Right ventricle myocardium superior (tissue), 1 donor: ENCODE measurements at regions not wholly inside any gene's neighbourhood (a gene's known extent, or its start where the extent isn't known, plus 50 kb on each side); places are given as distances from the start of the nearest gene placed in this dataset.

Experiments
- ATAC-seq: fragments of 200-7000 bp; cut with Tn5 transposase; one replicate; pipeline ENCODE4 v1.9.1; 2020; ENCODE audit warnings: mild to moderate bottlenecking; ENCODE audit not compliant: poor library complexity
- DNase-seq: peaks from one replicate; pipeline ENCODE4 v3.0.0-alpha.2; 2020
- intact Hi-C: fragments of 100-400 bp; cut with DNase I; formaldehyde crosslinking; loops from one replicate; pipeline ENCODE4 v1.11.2; 2022
- donor health status: DM: no; HTN: yes; CAD: no; lungs with severe emphysema.

DNA sequence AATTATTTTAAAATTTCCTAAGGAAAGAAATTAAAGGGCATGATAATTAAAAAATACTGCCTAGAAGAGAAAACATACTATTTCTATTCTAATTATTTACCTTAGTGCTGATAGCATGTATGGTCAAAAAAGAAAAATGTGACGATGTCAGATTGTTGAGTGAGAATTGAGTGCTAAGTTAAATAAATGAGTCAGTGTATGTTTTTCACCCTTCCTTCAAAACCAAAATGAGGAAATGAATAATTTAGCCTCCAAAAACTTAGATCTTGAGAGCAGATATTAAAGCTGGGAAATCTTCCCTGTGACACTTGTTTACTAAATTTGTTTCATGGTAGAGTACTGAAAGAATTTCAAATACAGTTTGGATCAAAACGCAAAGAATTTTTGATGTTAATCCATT lies 58.6 kb upstream of the NYAP2 start:
- intact Hi-C loops: no loop called here
- ATAC-seq: no peak
- DNase-seq: no peak

GRCh38 chr2:225337183-225337582 lies 62.3 kb upstream of the NYAP2 start:
- no peak for ATAC-seq
- DNase-seq: no peak
- intact Hi-C loops: no loop called here

- ATAC-seq: no peak
- intact Hi-C loops: no loop called here
- DNase-seq: no peak
These were observed 65.0 kb upstream of the NYAP2 start for GRCh38 chr2:225334514-225334913.

DNA sequence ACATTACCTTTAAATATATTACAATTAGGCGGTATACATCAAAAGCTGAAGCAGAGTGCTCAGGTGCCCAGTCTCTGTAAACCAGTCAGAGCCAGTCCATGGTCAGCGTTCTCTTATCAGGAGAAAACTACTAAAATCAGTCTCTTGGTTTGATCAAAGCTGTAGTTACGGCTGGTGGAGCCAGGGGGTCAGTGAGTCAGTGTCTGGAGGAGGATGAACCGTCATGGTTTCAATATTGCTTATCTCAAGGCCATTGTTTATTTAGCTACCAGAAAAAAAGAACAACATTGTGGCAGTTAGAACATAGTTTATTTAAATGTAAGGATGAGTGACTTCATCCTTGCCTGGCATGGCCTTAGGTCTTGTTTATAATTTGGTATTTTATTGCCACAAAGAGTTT lies 71.3 kb upstream of the NYAP2 start:
- intact Hi-C loops: no loop called here
- DNase-seq: no peak
- no peak for ATAC-seq

DNA sequence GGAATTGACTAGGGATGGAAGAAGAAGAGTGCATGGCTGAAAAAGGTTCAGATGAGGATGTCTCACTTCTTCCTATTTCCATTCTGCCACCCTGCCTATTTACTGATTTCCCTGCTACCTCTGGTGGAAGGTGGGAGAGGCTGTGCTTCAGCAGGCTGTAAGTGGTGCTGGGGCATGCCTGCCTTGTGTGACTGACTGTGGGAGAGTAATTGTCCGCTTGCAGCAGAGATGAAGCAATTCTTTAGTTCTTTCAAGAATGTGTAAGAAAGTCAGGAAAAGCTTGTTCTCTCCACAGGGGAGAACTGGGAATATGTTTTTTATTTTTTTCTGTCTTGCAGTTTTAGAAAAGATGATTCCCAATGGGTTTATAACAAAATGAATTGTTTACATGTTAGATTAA lies 72.5 kb upstream of the NYAP2 start:
- ATAC-seq: no peak
- intact Hi-C loops: no loop called here
- DNase-seq: no peak

- intact Hi-C loops: no loop called here
- no peak for DNase-seq
These were observed 79.6 kb upstream of the NYAP2 start for GRCh38 chr2:225319872-225320271.

GRCh38 chr2:225318440-225318839 lies 81.1 kb upstream of the NYAP2 start:
- ATAC-seq: no peak

More at GRCh38 chr2:225319872-225320271, 79.6 kb upstream of the NYAP2 start:
- no peak for ATAC-seq

GRCh38 chr2:225317186-225317585 lies 82.3 kb upstream of the NYAP2 start:
- DNase-seq (no peak), ATAC-seq (no peak)
- intact Hi-C loops: no loop called here

More at GRCh38 chr2:225318440-225318839, 81.1 kb upstream of the NYAP2 start:
- intact Hi-C loops: no loop called here
- no peak for DNase-seq

DNA sequence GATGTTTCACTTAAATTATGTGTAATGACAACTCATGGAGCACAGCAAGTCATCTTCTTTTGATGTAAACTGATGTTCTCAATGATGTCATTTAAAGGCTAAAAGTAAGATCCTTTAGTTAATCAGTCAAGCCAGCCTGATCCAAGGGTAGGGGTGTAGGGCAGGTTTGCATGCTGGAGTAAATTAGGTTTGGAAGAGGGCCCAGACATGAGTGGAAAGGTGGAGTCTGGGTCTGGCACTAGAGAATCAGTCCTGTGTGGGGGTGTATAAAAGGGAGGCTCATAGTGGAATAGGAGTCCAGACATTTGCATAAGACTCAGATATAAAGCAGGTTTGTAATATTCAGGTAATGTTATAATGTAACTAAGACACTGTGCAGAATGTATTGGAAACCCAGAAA lies 88.8 kb upstream of the NYAP2 start:
- DNase-seq (no peak), ATAC-seq (no peak)
- intact Hi-C loops: no loop called here

DNA sequence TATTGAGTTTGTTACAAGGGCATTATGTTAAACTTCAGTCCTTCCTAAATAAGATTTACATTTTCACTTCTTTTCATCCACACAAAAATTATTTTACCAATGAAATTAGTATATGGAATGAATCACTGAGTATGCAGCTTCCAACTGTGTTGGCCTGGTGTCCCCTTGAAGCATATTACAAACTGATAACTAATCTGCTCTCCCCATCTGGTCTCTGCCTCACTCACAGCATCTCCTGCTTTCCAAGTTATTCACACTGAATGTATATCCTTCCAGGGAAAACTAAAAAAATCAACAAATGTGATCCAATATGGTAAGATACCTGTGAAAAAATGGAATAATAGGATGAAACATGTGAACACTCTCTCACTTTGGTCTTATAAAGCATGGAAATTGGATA lies 90.0 kb upstream of the NYAP2 start:
- no peak for DNase-seq
- ATAC-seq: no peak
- intact Hi-C loops: no loop called here

DNA sequence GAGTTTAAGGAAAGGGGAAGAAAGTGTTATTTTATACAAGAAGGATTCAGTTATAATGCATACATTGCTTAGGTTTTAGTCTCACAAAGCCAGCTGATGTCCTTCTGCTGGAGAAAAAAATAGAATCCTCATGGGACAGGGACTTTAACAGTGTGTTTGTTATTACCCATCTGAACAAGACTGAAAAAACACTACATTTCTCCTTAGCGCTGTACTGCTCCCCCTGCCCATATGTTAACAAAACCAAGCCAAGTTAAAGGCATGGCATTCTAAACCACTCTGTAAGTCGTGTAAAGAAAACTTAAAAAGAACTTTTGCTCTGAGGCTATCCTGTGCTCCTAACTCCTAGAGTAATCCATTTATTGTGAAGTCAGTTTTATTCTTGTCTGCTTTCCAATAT lies 102.6 kb upstream of the NYAP2 start:
- DNase-seq: no peak
- ATAC-seq: no peak
- intact Hi-C loops: no loop called here

DNA sequence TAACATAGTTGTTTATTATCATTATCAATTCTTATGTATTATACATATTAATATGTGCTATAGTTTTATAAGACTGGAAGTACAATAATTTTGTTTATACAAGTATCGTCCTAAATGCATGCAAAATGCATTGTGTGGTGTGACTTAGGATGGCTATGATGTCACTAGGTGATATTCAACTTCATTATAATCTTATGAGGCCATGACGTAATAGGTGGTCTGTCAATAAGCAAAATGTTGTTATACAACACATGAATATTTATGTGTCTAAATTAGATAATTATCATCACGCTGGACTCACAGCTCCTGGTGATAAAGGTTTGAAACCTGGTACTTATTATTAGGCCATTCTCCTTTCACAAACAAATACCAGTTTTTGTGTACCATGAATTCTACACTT lies 104.4 kb upstream of the NYAP2 start:
- no peak for DNase-seq
- ATAC-seq: no peak
- intact Hi-C loops: no loop called here

GRCh38 chr2:225293638-225294037 lies 105.9 kb upstream of the NYAP2 start:
- intact Hi-C loops: no loop called here
- no peak for ATAC-seq

DNA sequence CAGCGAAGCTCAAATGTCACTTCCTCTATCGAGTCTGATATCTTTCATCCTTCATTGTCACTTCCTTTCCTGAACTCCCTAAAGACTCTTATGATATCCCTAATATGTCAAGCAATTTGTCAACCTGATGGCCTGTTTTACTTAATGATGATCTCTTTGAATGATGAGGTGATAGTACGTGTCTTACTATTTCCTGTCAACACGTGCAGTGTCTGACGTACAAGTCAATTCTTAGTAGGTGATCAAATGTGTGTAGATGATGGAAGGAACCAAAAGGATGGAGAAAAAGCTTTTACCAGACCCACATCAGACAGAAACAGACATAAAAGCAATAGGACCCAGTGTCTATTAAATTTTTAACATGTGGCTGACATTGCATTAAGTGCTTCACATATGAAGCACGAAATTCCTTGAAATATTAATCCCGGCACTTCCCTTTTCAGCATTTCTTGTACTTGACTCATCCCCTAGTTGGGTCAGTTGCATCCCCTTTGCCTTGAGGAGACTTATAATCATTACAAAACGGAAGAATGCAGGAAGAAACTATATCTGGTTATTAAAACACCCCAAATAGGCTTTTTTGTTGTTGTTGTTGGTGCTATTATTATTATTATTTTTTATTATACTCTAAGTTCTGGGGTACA lies 108.6 kb upstream of the NYAP2 start:
- DNase-seq (no peak), ATAC-seq (no peak)
- intact Hi-C loops: no loop called here

More at GRCh38 chr2:225293638-225294037, 105.9 kb upstream of the NYAP2 start:
- no peak for DNase-seq

- intact Hi-C loops: no loop called here
- DNase-seq (no peak), ATAC-seq (no peak)
These were observed 109.9 kb upstream of the NYAP2 start for GRCh38 chr2:225289659-225290058.

- ATAC-seq (no peak), DNase-seq (no peak)
- intact Hi-C loops: no loop called here
These were observed 110.5 kb upstream of the NYAP2 start for GRCh38 chr2:225288986-225289385.

DNA sequence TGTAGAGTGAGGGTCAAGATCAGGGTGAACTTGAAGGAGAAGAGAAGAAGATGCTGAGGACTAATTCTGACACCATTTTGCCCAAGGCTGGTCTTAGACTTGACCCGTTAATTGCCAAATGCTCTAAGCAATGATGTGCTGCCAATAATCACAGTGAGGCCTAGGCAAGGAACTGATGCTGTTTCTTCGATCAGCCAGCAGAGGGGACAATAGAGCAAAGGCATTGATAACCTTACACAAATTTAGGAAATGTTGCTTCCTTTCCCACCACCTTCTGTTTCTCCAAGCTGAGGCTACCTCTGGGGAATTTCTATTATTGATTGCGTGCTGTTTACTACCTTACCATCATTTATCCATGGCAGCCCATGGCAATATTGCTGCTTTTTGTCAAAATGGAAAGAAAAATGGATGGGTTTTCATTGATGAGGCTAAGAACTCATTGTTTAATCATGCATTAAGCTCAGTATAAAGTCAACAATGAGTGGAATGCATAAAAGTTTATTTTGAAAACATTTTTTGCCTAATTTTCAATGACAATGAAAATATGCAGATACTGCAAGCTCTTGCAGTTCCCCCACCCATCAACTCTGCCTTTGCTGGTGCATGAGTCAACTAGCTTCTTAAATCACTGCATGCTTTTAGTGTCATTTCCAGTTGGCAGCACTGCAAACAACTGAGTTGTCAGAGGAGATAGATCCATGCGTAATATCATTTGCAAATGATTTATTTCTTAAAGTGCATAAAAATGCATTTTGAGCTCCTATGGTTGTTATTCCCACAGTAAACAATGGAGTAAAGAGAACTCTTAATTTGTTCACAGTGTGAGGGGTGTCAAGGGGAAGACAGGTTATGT lies 116.4 kb upstream of the NYAP2 start:
- DNase-seq (no peak), ATAC-seq (no peak)
- intact Hi-C loops: no loop called here

- no peak for DNase-seq
- ATAC-seq: no peak
- intact Hi-C loops: no loop called here
These were observed 123.3 kb upstream of the NYAP2 start for GRCh38 chr2:225276207-225276606.

DNA sequence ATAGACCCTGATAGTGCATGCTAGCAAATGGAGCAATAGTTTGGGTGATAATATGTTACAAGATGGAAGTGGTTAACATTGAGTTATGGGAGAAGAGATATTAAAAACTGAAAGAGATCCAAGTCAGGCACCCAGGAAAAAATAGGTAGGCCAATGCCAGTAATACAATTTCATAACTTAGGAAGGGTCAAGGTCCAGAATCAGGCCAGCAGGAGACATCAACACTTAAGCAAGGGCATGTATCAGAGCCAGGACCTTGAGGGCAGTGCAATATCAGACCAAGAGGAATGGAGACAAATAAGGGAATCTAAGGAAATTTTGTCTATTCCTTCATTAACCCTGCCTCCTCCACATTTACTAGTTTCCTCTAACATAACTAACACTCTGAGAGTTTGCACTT lies 124.1 kb upstream of the NYAP2 start:
- intact Hi-C loops: no loop called here
- DNase-seq: no peak
- no peak for ATAC-seq

DNA sequence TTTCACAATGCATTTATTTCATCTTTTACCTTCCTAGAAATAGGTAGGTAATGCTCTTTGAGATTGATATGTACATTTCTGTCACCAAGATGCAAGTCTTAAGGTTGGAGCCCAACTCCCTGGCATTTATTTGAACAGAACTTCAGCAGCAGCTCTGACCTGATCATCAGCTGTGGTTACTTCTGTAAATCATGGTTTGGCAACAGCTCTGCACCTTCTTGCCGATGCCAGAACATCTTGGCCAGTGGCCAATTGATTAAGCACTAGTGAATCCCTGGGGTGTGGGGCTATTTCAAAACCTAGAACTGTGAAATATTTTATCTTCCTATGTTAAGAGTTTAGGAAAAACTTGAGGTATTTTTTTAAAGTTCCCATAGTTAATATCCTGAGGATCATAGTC lies 124.8 kb upstream of the NYAP2 start:
- DNase-seq (no peak), ATAC-seq (no peak)
- intact Hi-C loops: no loop called here
